SK-MEL-5 (cell line): ENCODE measurements at regions not wholly inside any gene's neighbourhood (a gene's known extent, or its start where the extent isn't known, plus 50 kb on each side); places are given as distances from the start of the nearest gene placed in this dataset.
"Not testable (repeated sequence)": the region's sequence is repeated elsewhere in the genome, so short reads cannot be mapped to it uniquely, and the experiment has no call there.

Experiments
- DNase-seq: peaks from one replicate; pipeline ENCODE4 v3.0.0-alpha.2; 2016; ENCODE audit warnings: low read depth, low spot score
- in situ Hi-C: cut with HindIII; loops from 2 replicates; pipeline ENCODE4 v1.10.0; 2016; ENCODE audit warnings: low sequenced_read_pairs, high pct_unique_total_duplicates, low pct_unique_long_range_greater_than_20kb

DNA sequence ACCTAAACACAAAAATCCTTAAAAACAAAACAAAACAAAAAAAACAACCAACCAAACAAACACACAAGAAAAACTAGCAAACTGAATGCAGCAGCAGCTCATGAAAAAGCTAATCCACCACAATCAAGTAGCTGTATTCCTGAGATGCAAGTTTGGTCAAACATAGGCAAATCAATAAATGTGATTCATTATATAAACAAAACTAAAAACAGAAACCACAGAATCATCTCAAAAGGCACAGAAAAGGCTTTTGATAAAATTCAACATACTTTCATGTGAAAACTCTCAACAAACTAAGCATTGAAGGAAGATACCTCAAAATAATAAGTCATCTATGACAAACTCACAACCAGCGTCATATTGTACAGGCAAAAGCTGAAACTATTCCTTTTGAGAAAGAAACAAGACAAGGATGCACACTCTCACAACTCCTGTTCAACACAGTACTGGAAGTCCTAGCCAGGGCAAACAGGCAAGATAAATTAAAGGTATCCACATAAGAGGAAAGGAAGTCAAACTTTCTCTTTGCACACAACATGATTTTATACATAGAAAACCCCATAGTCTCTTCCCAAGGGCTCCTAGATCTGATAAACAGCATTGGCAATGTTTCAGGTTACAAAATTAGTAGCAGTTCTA lies 495.1 kb upstream of the SGO1 start:
- in situ Hi-C loops, result no loop called here
- peak; percentile 58 for DNase-seq

DNA sequence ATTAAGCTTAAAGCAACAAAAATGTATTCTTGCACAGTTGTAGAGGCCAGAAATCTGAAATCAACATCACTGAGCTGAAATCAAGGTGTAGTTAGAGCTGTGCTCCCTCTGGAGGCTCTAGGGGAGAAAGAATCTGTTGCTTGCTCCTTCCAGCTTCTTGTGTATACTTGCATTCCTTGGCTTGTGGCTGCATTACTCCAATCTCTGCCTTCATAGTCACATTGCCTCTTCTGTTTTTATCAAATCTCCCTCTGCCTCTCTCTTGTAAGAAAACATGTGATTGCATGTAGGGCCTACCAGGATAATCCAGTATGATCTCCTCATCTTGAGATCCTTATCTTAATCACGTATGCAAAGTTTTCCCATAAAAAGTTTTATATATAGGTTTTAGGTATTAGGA lies 487.9 kb upstream of the SGO1 start:
- no peak for DNase-seq
- in situ Hi-C loops, result no loop called here

DNA sequence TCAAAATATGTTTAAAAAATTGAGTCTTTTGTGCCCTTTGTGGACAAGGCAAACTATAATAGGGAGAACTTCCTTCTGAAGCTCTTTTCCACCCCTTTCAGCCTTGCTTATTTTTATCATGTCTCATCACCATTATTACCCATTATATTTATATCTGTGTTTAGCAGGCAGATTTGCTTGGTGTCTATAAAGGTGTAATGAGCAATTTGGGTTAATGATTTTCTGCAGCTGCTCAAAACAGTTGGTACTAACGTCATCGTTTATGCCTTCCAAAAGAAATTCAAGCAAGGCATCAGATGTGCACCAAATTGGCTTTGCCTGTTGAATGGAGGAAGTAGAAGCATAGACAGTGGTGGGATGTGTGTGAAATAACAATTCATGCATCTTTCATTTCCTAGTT lies 483.7 kb upstream of the SGO1 start:
- DNase-seq, result no peak
- in situ Hi-C loops, result no loop called here

DNA sequence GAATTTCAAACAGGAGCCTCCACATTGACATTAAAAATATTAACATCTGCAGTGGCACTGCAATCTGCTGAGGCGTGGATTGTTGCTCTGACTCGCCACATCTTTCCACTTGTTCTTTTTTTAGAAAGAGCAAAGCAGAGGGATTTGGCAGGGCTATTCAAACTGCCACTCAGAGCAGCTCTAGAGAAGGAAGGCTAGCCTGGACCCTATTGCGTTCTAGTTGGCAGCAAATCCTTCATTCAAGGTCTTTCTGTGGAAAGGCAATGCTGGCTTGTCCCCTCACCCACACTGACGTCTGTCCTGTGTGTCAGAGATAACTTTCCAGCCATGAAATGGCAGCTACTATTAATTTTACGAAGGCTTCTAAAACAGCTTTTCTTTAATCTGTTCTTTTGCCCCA lies 483.2 kb upstream of the SGO1 start:
- no peak for DNase-seq

DNA sequence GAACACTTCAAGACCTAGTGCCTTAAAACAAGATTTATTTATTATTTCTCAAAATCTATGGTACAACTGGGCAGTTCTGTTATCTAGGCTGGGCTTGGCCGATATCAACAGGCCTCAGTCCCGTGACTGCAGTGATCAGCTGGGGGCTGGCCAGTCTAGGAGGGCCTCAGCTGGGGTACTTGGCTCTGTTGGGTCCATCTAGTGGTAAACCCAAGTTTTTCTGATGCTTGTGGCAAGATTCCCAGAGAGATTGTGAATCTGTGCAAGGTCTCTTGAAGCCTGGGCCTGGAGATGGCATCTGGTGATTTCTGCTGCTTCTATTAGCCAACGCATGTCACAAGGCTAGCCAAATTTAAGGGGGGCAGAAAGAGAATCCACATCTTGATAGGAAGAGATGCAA lies 482.4 kb upstream of the SGO1 start:
- DNase-seq, result peak; percentile 61
- in situ Hi-C loops, result no loop called here

More for the DNA sequence above, 483.2 kb upstream of the SGO1 start:
- in situ Hi-C loops, result no loop called here

DNA sequence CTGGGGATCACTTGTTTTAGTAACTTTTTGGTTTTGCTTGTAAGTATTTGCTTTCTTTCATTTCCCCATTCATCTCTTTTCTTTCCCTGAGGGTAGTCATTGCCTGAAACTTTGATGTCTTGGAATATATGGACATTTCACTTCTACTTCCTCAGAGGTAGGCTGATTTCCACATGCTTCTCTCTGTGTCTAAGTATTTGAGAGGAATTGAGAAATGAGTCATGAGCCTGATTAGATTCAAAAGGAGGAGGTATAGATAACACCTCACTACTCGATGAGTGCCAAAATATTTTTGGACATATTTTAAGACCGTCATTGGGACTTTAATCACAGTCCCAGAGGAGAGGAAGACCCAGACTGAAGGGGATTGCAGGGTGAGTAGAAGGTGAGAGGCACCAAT lies 480.1 kb upstream of the SGO1 start:
- DNase-seq, result no peak
- in situ Hi-C loops, result no loop called here

DNA sequence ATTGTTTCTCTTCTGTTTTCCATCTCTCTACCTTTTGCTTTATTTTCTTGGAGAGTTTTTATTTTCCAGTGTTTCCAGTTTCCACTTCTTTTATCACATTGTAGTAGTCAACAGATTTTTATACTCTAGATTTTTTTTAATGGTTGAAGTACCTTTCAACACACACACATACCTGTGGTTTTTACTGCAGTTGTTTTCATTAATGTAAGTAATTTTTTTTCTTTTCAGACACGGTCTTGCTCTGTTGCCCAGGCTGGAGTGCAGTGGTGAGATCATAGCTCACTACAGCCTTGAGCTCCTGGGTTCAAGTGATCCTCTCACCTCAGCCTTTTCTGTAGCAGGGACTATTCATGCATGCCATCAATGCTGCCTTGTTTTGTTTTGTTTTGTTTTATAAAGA lies 472.5 kb upstream of the SGO1 start:
- DNase-seq, result no peak
- in situ Hi-C loops, result no loop called here

DNA sequence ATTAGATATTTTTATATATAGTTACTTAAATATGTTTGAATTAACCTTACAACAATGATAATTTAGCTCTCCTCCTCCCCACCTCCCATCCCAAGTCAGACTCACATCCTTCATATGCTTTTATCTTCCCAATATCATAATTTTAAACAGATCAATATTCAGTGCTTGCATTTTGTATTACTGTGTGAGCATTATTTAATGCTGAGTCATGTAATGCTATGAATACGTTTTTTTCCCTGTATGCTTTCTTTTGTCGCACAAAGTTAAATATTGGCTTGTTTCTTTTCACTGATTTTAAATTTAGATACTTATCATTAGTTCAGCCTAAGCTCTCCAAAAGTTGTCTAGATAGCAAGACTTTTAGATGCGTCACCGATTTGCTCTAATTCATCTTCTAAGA lies 471.6 kb upstream of the SGO1 start:
- in situ Hi-C loops, result no loop called here
- DNase-seq, result no peak

DNA sequence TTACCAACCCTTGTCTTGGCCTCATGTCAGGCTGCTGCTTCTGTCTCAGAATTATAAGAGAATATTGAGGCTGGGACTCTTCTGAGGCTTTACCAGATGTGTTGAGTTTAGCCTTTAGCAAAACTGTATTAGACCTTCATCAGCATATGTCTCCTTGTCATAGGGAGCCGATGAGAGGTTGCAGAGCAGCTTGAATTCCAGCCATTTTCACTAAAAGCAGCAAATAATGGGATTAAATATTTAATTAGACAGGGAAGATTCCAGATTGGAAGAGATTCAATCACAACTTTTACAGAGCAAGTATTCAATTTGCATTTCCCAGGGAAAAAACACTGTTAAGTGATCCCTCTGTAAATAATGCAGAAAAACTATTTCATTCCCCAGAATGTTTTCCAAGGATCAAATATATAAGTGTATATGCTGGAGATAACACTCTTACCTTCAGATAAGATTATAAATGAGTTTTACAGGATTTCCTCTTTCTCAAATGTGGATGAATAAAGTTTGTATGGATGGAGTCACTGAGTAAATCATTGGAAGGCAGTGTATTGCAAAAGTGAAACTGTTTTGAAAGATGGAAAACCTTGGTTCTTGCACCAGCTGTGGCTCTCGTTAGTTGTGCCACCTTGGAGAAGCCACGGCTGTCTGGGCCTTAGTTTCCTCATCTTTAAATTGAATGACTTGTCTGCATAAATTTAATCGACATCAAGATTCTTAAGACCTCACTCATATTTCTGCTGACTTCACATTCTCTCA lies 466.4 kb upstream of the SGO1 start:
- in situ Hi-C loops, result no loop called here
- no peak for DNase-seq

DNA sequence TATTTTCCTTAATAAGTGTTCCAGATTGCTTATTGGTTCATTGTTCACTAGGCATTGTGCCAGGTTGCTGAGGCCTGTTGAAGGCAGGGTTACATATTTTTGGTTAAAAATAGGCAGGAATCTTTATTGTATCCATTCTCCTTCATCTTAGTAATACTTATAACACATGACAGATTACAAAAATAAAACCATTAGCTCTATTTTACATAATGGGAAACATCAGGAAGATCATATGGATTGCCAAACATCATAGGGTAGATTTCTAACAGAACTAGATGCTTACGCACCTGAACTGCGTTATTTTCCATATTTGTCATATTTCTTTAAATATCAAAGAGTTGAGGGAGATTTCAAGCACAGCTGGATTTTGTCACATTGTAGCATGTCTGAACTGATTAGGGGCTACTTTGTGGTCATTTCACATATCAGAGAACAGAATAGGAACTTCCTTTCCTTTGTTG lies 462.9 kb upstream of the SGO1 start:
- in situ Hi-C loops, result no loop called here
- DNase-seq, result no peak

DNA sequence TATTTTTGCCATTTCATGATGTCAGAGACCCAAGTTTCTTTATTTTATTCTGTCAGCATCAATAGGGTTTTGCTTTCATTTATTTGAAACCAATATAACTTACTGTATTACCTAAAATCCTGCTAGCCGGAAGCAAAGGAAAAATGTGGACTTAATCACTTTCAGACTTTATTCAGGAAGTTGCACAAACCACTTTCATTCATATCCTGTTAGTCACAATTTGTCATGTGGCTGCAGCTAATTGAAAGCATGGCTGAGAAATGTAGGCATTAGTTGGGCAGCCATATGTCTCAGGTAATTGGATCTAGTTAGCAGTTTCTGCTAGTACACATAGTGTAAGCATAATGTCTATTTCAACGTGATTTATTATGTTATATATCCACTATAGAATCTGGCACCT lies 462.3 kb upstream of the SGO1 start:
- no peak for DNase-seq
- in situ Hi-C loops, result no loop called here

DNA sequence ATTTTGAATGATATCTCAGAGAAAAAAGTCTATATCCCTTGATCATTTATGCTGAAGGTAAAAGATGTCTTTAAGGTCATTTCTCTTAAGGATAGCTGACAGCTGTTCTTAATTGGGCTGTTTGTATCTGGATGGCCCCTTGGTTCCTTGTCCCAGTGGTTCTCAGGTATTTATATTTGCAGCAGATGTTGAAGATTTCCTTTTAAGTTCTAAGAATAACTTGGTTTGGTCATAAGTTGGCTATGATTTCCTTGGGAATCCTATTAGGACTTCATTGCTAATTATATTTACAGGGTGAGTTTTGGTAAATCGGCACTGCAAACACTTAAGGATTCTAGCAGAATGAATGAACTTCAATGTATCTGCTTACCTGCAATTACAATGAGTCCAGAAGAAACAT lies 460.4 kb upstream of the SGO1 start:
- no peak for DNase-seq
- in situ Hi-C loops, result no loop called here

DNA sequence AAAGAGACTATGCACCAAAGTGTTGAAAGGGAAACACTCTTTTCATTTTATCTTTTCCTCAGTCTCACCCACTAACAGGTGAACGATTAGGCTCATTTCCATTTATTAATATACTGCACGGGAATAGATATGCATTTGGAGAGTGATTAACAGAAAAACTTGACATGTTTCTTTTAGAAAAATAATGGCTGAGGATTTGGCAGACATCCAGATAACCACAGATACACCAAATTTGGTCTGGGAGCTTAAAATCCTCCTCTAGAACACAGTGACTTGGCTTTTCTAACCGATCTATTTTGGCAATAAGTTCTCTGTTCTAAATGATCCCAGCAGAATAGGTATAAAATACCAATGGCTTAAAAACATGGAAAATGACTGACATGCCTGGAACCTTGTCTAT lies 459.3 kb upstream of the SGO1 start:
- DNase-seq, result no peak
- in situ Hi-C loops, result no loop called here

DNA sequence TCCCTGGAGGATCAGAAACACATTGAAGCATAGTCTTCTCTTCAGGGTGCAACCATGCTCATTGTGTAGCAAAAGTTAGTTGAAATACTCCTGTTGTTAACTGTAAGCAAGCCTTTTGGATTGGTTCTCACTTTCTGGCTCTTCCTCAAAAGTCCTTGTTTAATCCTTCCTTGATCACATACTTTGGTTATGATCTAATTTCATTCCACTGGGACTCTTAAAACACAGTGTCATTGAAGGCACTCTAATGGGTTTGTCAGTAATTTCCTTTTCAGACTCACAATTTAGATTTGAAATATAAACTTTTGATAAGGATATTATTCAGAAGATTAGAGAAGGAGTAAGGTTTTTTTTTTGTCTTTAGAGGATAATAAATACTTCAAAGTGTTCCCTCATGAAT lies 451.7 kb upstream of the SGO1 start:
- in situ Hi-C loops, result no loop called here
- no peak for DNase-seq

DNA sequence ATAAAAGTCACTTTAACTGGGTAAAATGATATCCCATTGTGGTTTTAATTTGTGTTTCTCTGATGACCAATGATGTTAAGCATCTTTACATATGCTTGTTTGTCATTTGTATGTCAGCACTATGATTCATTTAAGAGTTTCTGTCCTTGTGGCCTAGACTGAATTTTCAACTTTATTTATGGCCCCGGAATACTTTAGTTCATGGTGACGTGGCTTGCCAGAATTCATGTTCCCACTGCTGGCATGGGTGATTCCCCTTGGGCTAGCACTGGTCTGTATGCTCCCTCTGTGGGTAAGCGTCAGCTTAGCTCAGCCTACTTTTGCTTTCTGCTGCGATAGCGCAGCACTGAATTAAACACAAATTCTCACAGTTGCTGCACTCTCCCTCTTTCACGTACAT lies 436.3 kb upstream of the SGO1 start:
- DNase-seq, result no peak
- in situ Hi-C loops, result no loop called here

DNA sequence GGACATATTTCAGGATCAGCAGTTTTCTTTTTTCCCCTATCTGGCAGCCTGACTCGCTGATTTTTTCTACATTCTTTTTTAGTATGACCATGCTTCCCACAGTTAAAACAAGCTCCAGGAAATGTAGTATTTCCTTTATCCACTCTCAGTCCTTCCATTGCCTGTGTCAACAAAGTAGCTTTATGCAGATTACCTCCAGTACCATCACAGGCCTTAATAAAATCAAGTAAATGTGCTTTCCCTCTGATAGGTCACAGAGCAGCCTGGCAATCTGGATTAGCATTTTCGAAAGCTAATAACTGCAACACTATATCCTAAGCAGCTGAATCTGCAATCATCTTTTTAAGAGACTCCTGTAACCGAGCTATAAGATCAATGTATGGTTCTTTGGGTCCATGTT lies 432.6 kb upstream of the SGO1 start:
- in situ Hi-C loops, DNase-seq: not testable (repeated sequence)

DNA sequence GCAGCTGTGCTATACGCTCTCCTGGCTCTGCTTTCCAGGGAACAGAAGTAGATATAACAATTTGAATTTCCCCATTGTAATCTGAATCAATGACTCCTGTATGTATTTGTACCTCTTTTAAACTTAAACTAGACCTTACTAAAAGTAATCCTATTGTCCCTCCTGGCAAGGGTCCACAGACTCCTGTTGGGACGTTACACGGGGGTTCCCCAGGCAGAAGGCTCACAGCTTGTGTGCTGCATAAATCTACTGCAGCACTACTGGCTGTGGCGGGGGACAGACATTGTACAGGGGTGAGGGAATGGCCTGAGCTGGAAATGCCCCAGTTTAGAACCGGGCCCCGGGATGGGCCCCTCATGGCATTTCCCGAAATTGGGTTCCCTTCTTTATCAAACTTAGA lies 432.2 kb upstream of the SGO1 start:
- in situ Hi-C loops, result not testable (repeated sequence)

DNA sequence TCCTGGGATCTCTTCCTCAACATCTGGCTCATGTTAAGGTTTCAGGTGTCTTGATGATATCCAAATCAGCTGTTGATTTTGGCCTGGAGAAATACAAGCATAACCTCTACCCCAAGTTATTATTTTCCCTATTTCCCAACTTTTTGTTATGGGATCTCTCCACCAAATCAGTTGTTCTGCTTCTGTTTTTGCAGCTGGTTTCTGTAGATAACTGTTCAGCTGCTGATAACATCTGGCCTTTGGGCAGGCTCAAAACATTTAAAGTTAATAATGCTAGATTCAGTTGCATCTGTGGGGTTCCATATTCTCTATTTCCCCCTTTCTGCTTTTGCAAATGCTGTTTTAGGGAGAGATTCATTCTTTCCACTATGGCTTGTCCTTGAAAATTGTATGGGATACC lies 430.0 kb upstream of the SGO1 start:
- DNase-seq, in situ Hi-C loops: not testable (repeated sequence)

More for the DNA sequence above, 432.2 kb upstream of the SGO1 start:
- not testable (repeated sequence) for DNase-seq

DNA sequence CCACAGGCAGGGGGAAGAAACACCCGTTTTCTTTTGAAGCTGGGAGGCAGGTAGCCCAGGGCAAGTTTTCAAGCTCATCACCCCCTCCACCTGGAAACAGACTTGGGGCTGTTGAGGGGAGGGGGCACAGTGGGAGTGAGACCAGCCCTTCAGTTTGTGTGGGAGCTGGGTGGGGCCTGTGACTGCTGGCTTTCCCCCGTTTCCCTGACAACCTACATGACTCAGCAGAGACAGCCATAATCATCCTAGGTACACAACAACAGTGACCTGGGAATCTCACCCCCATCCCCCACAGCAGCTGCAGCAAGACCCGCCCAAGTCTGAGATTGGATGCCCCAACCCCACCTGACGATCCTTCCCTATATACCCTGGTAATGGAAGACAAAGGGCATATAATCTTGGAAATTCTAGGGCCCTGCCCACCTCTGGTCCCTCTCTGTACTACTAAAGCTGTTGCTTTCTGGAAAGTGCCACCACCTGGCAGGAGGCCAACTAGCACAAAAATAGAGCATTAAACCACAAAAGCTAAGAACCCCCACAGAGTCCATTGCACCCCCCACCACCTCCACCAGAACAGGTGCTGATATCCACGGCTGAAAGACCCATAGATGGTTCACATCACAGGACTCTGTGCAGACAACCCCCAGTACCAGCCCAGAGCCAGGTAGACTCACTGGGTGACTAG lies 422.2 kb upstream of the SGO1 start:
- in situ Hi-C loops, result no loop called here
- no peak for DNase-seq
